Cardiac fibroblast (primary cell): ENCODE measurements at regions not wholly inside any gene's neighbourhood (a gene's known extent, or its start where the extent isn't known, plus 50 kb on each side); places are given as distances from the start of the nearest gene placed in this dataset.
"Not testable (repeated sequence)": the region's sequence is repeated elsewhere in the genome, so short reads cannot be mapped to it uniquely, and the experiment has no call there.

Experiments
- DNase-seq, 2 donors: peaks; one replicate each; pipeline versions ENCODE4 v3.0.0 to v3.0.0-alpha.2; 2010; ENCODE audit warnings: low read depth in 2 of 2
- H3K4me3 ChIP-seq, 2 donors: replicated peaks in 1 of 2; 1 replicate in 1 of 2; 2 replicates in 1 of 2; pipeline ENCODE4 v1.5.1; 2011; ENCODE audit warnings: low read depth in 2 of 2, low read length in 2 of 2, mild to moderate bottlenecking in 2 of 2, moderate library complexity in 1 of 2
- TF ChIP-seq, protein P1 (sequence below): IDR thresholded peaks from one replicate; pipeline ENCODE4 v1.5.1; 2011; ENCODE audit warnings: low read depth, mild to moderate bottlenecking, low read length, inconsistent platforms

DNA sequence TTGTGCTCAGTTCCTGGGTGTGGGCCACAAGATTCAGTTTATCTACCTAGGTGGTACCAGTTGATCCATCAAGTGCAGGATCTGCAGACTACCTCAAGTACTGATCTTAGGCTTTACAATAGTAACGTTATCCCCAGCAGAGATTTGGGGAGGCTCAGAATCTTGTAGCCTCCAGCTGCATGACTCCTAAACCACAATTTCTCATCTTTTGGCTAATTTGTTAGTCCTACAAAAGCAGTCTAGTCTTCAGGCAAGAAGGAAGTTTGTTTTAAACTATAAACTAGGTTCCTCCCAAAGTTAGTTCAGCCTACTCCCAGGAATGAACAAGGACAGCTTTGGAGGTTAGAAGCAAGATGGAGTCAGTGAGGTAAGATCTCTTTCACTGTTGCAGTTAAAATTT is 213.5 kb upstream of the PIEZO2 start:
- TF ChIP-seq, protein P1, sequence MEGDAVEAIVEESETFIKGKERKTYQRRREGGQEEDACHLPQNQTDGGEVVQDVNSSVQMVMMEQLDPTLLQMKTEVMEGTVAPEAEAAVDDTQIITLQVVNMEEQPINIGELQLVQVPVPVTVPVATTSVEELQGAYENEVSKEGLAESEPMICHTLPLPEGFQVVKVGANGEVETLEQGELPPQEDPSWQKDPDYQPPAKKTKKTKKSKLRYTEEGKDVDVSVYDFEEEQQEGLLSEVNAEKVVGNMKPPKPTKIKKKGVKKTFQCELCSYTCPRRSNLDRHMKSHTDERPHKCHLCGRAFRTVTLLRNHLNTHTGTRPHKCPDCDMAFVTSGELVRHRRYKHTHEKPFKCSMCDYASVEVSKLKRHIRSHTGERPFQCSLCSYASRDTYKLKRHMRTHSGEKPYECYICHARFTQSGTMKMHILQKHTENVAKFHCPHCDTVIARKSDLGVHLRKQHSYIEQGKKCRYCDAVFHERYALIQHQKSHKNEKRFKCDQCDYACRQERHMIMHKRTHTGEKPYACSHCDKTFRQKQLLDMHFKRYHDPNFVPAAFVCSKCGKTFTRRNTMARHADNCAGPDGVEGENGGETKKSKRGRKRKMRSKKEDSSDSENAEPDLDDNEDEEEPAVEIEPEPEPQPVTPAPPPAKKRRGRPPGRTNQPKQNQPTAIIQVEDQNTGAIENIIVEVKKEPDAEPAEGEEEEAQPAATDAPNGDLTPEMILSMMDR: no peak
- DNase-seq: no peak
- H3K4me3 ChIP-seq: no peak overlapping the region

DNA sequence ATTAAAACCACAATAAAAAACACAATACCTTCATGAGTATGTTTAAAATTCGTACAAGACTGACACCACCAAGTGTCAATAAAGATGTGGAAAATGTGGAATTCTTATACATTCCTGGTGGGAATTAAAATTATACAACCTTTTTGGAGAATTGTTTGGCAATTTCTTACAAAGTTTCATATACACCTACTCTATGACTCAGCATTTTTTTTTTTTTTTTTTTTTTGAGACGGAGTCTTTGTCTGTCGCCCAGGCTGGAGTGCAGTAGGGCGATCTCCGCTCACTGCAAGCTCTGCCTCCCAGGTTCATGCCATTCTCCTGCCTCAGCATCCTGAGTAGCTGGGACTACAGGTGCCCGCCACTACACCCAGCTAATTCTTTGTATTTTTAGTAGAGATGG is 212.5 kb upstream of the PIEZO2 start:
- not testable (repeated sequence) for DNase-seq, H3K4me3 ChIP-seq

DNA sequence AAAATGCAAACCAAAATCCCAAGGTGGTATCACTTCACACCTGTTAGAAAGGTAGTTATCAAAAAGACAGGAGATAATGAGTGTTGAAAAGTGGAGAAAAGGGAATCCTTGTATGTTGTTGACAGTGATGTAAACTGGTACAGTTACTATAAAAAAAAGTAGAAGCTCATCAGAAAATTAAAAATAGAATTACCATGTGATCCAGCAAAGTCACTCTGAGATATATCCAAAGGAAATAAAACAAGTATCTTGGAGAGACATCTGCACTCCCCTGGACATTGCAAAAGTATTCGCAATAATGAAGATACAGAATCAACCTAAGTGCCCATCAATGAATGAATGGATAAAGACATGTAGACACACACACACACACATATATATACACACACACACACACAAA is 208.3 kb upstream of the PIEZO2 start:
- no peak overlapping the region for H3K4me3 ChIP-seq
- DNase-seq: no peak
- TF ChIP-seq, protein P1: no peak

DNA sequence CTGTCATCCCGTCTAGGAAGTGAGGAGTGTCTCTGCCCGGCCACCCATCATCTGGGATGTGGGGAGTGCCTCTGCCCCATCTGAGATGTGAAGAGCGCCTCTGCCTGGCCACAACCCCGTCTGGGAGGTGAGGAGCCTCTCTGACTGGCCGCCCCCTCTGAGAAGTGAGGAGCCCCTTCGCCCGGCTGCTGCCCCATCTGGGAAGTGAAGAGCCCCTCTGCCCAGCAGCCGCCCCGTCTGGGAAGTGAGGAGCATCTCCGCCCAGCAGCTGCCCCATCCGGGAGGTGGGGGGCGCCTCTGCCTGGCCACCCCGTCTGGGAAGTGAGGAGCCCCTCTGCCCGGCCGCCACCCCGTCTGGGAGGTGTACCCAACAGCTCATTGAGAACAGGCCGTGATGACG is 195.2 kb upstream of the PIEZO2 start:
- not testable (repeated sequence) for H3K4me3 ChIP-seq, DNase-seq

DNA sequence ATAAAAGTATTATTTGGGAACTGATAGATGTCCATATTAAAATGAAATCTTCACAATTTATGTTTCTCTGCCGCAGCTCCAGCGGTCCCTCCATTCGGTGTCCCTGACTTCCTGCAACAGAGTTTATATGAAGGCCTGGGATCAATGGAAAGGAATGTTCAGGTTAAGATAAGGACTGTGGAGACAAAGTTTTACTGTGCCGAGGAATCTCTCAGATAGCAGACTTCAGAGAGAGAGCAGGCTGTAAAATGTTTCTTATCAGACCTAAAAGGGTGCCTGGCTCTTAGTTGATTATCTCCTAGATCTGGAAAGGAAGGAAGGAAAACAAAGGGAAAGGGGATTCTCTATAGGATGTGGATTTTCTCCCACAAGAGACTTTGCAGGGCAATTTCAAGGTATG is 193.7 kb upstream of the PIEZO2 start:
- DNase-seq: no peak
- H3K4me3 ChIP-seq: no peak overlapping the region
- TF ChIP-seq, protein P1: no peak

DNA sequence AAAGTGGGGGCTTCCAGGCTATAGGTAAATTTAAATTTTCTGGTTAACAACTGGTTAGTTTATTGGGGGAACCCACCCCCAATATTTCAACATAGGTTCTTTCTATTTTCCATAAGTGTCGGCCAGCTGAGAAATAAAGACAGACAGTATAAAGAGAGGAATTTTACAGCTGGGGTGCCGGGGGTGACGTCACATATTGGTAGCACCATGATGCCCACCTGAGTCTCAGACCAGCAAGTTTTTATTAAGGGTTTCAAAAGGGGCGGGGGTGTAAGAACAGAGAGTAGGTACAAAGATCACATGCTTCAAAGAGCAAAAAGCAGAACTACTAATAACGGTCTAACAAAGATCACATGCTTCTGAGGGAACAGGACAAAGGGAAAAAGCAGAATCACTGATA is 192.7 kb upstream of the PIEZO2 start:
- DNase-seq, H3K4me3 ChIP-seq: not testable (repeated sequence)

DNA sequence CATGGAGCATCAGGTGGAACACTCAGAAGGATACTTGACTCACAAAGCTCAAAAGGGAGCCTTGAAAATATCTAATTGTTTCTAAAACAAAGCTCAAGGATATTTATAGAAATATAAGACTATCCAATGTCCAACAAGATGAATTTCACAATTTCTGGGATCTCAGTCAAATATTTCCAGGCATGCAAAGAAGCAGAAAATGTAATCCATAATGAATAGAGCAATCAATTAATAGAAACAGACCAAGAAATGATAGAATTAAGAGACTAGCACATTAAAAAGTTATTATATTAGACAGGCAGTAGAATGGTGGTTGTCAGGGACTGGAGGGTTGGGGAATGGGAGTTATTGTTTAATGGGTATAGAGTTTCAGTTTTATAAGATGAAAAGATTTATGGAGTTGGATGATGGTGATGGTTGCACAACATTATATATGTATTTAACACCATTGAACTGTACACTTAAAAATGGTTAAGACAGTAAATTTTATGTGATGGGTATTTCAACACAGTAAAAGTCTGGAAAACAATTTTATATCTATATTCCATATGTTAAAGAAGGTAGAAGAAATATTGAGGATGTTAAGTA is 189.9 kb upstream of the PIEZO2 start:
- DNase-seq: peak in 1 of 2 donors; percentile 22
- TF ChIP-seq, protein P1: no peak
- no peak overlapping the region for H3K4me3 ChIP-seq

DNA sequence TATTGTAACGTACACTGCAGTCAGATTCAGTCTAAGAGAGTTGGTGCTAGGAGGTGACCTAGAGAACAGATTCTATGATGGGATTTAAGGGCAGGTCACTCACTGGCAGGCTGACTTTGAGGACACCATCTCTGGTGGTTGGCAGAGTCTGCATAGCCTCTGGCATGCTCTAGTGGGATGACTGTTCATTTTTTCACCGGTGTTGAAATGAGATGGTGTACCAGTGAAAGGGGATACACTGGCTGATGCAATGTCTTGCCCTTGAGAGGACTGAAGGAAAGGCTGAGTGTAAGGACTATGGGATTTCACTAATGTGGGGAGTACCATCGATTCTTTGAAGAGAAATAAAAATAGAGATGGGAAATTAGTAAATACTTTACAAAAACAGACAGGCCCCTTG is 186.9 kb upstream of the PIEZO2 start:
- TF ChIP-seq, protein P1: no peak
- peak in 1 of 2 donors; percentile 21 for DNase-seq
- no peak overlapping the region for H3K4me3 ChIP-seq
